ENCODE measurements at regions not wholly inside any gene's neighbourhood (a gene's known extent, or its start where the extent isn't known, plus 50 kb on each side); places are given as distances from the start of the nearest gene placed in this dataset.

- dilution Hi-C loops (cut with HindIII; ENCODE audit: low sequenced_read_pairs, unreplicated experiment), result no loop called here
- in situ Hi-C loops (cut with MboI; ENCODE audit: low sequenced_read_pairs), result no loop called here
Observed at GRCh38 chr11:45532546-45532945, 132.9 kb downstream of the CHST1 start.

More at GRCh38 chr11:45532546-45532945, 132.9 kb downstream of the CHST1 start:
- intact Hi-C loops (cut with micrococcal nuclease), result no loop called here
- Histone ChIP-seq H4K20me1 (ENCODE audit: insufficient read depth, low read length) (no peaks in the 10 kb centered on the region), H3K79me1 (ENCODE audit: low read depth in 1 of 2, low read length in 2 of 2) (no peaks in the 10 kb centered on the region), H4K5ac (ENCODE audit: low read depth, low read length) (no peak overlapping the region), H2BK20ac (ENCODE audit: low read depth, low read length) (no peak overlapping the region), H3K4me1 (ENCODE audit: control insufficient read depth, insufficient read depth, low read length) (no peaks in the 10 kb centered on the region), H3K14ac (replicated peaks; ENCODE audit: low read depth, low read length) (no peak overlapping the region), H3K9ac (ENCODE audit: low read depth, low read length) (no peak overlapping the region), H4K8ac (ENCODE audit: low read depth in 2 of 2, low read length in 2 of 2) (no peak overlapping the region), H3K9me3 (ENCODE audit: control insufficient read depth, insufficient read depth, low read length) (no peaks in the 10 kb centered on the region), H3K56ac (ENCODE audit: extremely low read depth, insufficient read depth, low read length) (no peak overlapping the region), H2BK120ac (ENCODE audit: low read depth, low read length) (no peak overlapping the region), H4K91ac (ENCODE audit: insufficient read depth, low read depth, low read length) (no peak overlapping the region), H3K4ac (ENCODE audit: low read depth, low read length) (no peak overlapping the region), H3K18ac (ENCODE audit: low read depth, low read length) (no peak overlapping the region), H2AFZ (replicated peaks; ENCODE audit: low read length, poor library complexity) (no peak overlapping the region), H3K23ac (ENCODE audit: low read depth, low read length) (no peak overlapping the region), H3K9me1 (ENCODE audit: insufficient read depth, low read length) (no peaks in the 10 kb centered on the region), H3K27ac (ENCODE audit: insufficient read depth, low read length) (no peak overlapping the region), H3K4me2 (ENCODE audit: low read depth, low read length) (no peak overlapping the region), H2BK5ac (ENCODE audit: low read depth, low read length, poor library complexity, severe bottlenecking) (no peak overlapping the region), H2BK15ac (ENCODE audit: low read depth, low read length) (no peak overlapping the region), H3K27me3 (ENCODE audit: control insufficient read depth, insufficient read depth, low read length) (no peaks in the 10 kb centered on the region; the same call in 1 of the 2 replicates), H2AK5ac (ENCODE audit: low read depth, low read length) (no peak overlapping the region), H3K4me3 (ENCODE audit: insufficient read depth, low read depth, low read length) (no peak overlapping the region), H3K36me3 (ENCODE audit: control insufficient read depth, insufficient read depth, low read length) (no peaks in the 10 kb centered on the region), H2AK9ac (replicated peaks; ENCODE audit: low read depth, low read length, poor library complexity) (no peak overlapping the region)
- TF ChIP-seq SMC3 (IDR thresholded peaks at IDR 0.05; ENCODE audit: low read depth, low read length) (no peak), RFX5 (IDR thresholded peaks at IDR 0.05; ENCODE audit: low read depth, low read length) (no peak), CEBPB (IDR thresholded peaks at IDR 0.05; ENCODE audit: low read depth, low read length) (no peak), MXI1 (IDR thresholded peaks at IDR 0.05; ENCODE audit: borderline replicate concordance, low read depth, low read length) (no peak), USF2 (IDR thresholded peaks at IDR 0.05; ENCODE audit: low read depth, low read length) (no peak), ELK1 (IDR thresholded peaks at IDR 0.05; ENCODE audit: borderline replicate concordance, low read depth, low read length) (no peak), BHLHE40 (IDR thresholded peaks at IDR 0.05; ENCODE audit: low read depth, low read length) (no peak), CTCF (conservative IDR thresholded peaks at IDR 0.05; ENCODE audit: low read depth, low read length) (no peak), POLR2A (IDR thresholded peaks at IDR 0.05; ENCODE audit: low read depth, low read length) (no peak), MAFK (IDR thresholded peaks at IDR 0.05; ENCODE audit: low read depth, low read length) (no peak), RAD21 (IDR thresholded peaks at IDR 0.05; ENCODE audit: low read length) (no peak), NFE2L2 (IDR thresholded peaks at IDR 0.05; ENCODE audit: low read depth, low read length) (no peak), MAZ (IDR thresholded peaks at IDR 0.05; ENCODE audit: borderline replicate concordance, low read depth, low read length) (no peak), RCOR1 (IDR thresholded peaks at IDR 0.05; ENCODE audit: insufficient replicate concordance, low read length) (no peak), FOS (IDR thresholded peaks at IDR 0.05; ENCODE audit: low read depth, low read length) (no peak), CHD1 (IDR thresholded peaks at IDR 0.05; ENCODE audit: low read depth, low read length) (no peak)
- ATAC-seq (ENCODE audit: low read depth), result no peak
- no CpG with 5 or more reads among the region's 2 CpGs for WGBS, 2 experiments (ENCODE audit: extremely low coverage in 2 of 2, insufficient read length in 1 of 2)
- POLR2A ChIA-PET (ENCODE audit: unreplicated experiment), result no interaction called here
- CTCF ChIA-PET, result no interaction called here
- no TSS peak for BruUV-seq (replicated peaks)
- DNase-seq, result no peak

All from IMR-90 (cell line).